OCI-LY3 (cell line): ENCODE measurements at regions not wholly inside any gene's neighbourhood (a gene's known extent, or its start where the extent isn't known, plus 50 kb on each side); places are given as distances from the start of the nearest gene placed in this dataset.

Source experiments
- CTCF ChIP-seq: fragments of 200-600, 300-600 bp; sonication (generic); IDR thresholded peaks from 2 replicates; pipeline ENCODE4 v1.5.1; 2014; ENCODE audit warnings: antibody characterized with exemption, low read length, low read depth
- EZH2phosphoT487 ChIP-seq: fragments of 200-600 bp; shearing (Covaris generic); IDR thresholded peaks from 2 replicates; pipeline ENCODE4 v1.6.1; 2018; ENCODE audit warnings: antibody characterized with exemption, mixed run types, low read depth

DNA sequence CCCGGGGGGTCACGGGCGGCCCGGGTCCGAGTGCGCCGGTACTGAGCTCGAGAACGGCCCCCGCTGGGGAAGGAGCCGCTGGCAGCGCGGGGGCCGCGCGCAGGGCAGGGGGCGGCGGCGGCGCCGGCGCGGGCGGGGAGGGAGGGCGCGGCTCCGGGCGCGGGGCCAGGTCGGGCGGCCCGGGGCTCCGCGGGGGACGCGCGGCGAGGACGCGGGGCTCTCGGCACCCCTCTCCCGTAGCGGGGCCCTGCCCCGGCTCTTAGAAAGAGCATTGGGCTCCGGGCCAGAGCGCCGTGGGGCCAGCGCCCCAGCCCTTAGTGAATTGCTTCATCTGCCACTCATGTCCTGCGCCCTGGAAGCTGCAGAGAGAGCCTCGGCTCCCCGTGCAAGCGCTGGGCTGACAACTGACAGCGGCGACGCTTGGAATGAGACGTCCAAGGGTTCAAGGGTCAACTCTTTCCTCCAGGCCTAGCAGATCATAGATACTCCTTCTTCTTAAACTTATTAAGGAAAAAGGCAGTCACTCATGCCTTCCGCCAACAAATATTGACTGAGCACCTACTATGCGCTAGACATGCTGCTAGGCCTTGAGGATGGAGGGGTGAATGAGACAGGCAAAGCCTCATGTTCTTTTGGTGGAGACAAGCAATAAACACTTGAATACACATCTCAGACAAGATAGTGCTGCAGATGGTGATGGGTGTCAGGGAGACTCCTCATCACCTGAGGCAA is 140.8 kb downstream of the SMAD6 start:
- TF ChIP-seq CTCF, result no peak
- no peak for TF ChIP-seq EZH2phosphoT487
